Glomerular endothelial cell (primary cell): ENCODE measurements at regions not wholly inside any gene's neighbourhood (a gene's known extent, or its start where the extent isn't known, plus 50 kb on each side); places are given as distances from the start of the nearest gene placed in this dataset.
"Not testable (repeated sequence)": the region's sequence is repeated elsewhere in the genome, so short reads cannot be mapped to it uniquely, and the experiment has no call there.

ENCODE experiments used
- DNase-seq: peaks from one replicate; pipeline ENCODE4 v3.0.0-alpha.2; 2011; ENCODE audit warnings: low read depth, low spot score; ENCODE audit errors: extremely low read depth

GRCh38 chr3:159339131-159339530 lies 537.3 kb downstream of the MFSD1 start:
- no peak for DNase-seq

GRCh38 chr3:159340877-159341500 lies 539.1 kb downstream of the MFSD1 start:
- DNase-seq: no peak

GRCh38 chr3:159346271-159346903 lies 544.5 kb downstream of the MFSD1 start:
- no peak for DNase-seq

- no peak for DNase-seq
Measured at GRCh38 chr3:159348431-159348830, 546.6 kb downstream of the MFSD1 start.

GRCh38 chr3:159356606-159357005 lies 554.8 kb downstream of the MFSD1 start:
- DNase-seq: no peak

- no peak for DNase-seq
Measured at GRCh38 chr3:159364511-159364910, 562.7 kb downstream of the MFSD1 start.

GRCh38 chr3:159366476-159366875 lies 564.6 kb downstream of the MFSD1 start:
- DNase-seq: no peak

- DNase-seq: no peak
Measured at GRCh38 chr3:159371961-159372360, 570.1 kb downstream of the MFSD1 start.

GRCh38 chr3:159378396-159379194 lies 576.7 kb downstream of the MFSD1 start:
- no peak for DNase-seq

- no peak for DNase-seq
Measured at GRCh38 chr3:159380891-159381290, 579.0 kb downstream of the MFSD1 start.

GRCh38 chr3:159390656-159391212 lies 588.9 kb downstream of the MFSD1 start:
- DNase-seq: no peak

- not testable (repeated sequence) for DNase-seq
Measured at GRCh38 chr3:159397683-159398082, 591.0 kb upstream of the IL12A start.

GRCh38 chr3:159401069-159401468 lies 587.6 kb upstream of the IL12A start:
- no peak for DNase-seq

GRCh38 chr3:159409711-159410110 lies 578.9 kb upstream of the IL12A start:
- DNase-seq: not testable (repeated sequence)

GRCh38 chr3:159413319-159413718 lies 575.3 kb upstream of the IL12A start:
- DNase-seq: no peak

- DNase-seq: no peak
Measured at GRCh38 chr3:159416856-159417255, 571.8 kb upstream of the IL12A start.

GRCh38 chr3:159417761-159418160 lies 570.9 kb upstream of the IL12A start:
- no peak for DNase-seq

- DNase-seq: no peak
Measured at GRCh38 chr3:159418571-159419526, 569.8 kb upstream of the IL12A start.

- no peak for DNase-seq
Measured at GRCh38 chr3:159429702-159430101, 558.9 kb upstream of the IL12A start.

- DNase-seq: no peak
Measured at GRCh38 chr3:159432682-159433340, 555.8 kb upstream of the IL12A start.
